Retinal pigment epithelial cell (primary cell): ENCODE measurements at regions not wholly inside any gene's neighbourhood (a gene's known extent, or its start where the extent isn't known, plus 50 kb on each side); places are given as distances from the start of the nearest gene placed in this dataset.

Source experiments
- DNase-seq: peaks from one replicate; pipeline ENCODE4 v3.0.0-alpha.2; 2010; ENCODE audit warnings: low read depth
- H3K4me3 ChIP-seq: 2 replicates; pipeline ENCODE4 v1.5.1; 2011; ENCODE audit warnings: mild to moderate bottlenecking, low read length, control low read depth, moderate library complexity
- TF ChIP-seq, protein P1 (sequence below): conservative IDR thresholded peaks from 2 replicates; pipeline ENCODE4 v1.5.1; 2011; ENCODE audit warnings: low read depth, low read length, control low read depth, inconsistent platforms

DNA sequence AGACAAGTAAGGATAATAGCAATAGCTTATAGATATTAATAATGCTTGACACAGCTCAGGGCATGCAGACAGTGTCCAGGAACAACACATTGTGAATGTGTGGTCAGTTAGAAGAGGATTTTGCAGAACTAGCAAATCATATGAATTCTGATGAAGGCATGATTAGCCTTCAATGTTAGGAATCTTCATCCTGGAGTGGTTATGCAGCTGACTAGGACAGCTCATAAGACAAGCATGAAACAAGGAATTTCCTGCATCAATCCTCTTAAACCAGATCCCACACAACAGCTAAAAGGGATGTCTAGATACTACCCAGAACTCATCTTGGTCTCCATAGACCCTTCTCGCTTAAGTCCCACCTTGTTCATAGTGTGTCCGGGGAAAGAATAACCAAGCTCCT, 499.0 kb upstream of the ATP11B start:
- H3K4me3 ChIP-seq = no peak overlapping the region
- DNase-seq = peak; percentile 42
- TF ChIP-seq, protein P1, sequence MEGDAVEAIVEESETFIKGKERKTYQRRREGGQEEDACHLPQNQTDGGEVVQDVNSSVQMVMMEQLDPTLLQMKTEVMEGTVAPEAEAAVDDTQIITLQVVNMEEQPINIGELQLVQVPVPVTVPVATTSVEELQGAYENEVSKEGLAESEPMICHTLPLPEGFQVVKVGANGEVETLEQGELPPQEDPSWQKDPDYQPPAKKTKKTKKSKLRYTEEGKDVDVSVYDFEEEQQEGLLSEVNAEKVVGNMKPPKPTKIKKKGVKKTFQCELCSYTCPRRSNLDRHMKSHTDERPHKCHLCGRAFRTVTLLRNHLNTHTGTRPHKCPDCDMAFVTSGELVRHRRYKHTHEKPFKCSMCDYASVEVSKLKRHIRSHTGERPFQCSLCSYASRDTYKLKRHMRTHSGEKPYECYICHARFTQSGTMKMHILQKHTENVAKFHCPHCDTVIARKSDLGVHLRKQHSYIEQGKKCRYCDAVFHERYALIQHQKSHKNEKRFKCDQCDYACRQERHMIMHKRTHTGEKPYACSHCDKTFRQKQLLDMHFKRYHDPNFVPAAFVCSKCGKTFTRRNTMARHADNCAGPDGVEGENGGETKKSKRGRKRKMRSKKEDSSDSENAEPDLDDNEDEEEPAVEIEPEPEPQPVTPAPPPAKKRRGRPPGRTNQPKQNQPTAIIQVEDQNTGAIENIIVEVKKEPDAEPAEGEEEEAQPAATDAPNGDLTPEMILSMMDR = no peak

DNA sequence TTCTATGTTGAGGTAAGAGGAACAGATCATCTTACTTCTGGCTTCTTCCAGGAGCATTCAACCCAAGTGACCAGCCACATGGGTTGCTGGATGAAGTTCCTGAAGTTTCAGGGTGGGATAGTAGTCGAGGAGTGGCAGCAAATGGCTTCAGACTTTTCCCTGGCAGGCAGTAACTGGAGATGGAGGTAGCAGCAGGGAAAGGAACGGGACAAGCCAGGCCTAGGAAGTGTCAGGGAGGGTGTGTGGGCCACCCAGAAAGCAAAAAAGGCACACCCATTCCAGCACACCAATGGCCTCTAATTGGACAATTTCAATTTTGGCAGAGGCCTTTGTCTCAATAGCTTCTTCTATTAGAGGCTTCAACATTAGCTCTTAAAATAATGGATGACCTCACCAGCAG, 498.6 kb upstream of the ATP11B start:
- TF ChIP-seq, protein P1 = no peak
- no peak for DNase-seq
- no peak overlapping the region for H3K4me3 ChIP-seq

DNA sequence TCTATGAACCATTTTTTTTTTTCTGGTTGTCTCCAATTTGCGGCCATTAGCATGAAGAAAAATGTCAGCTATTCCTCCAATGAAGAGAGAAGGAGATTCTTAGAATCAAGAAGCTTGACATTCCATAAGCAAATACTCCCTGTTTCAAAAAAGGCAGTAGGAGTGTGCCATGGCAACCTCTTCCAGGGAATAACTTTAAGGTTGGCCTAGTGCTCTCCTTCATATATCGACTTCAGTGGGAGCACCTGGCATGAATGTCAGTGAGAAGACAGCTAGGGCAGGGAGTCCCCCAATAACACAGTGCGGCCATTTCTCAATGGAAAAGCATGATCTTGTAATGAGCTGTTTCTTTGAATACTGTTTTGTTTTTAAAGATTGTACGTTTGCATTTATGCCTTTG, 493.0 kb upstream of the ATP11B start:
- H3K4me3 ChIP-seq = no peak overlapping the region
- DNase-seq = no peak
- TF ChIP-seq, protein P1 = no peak

DNA sequence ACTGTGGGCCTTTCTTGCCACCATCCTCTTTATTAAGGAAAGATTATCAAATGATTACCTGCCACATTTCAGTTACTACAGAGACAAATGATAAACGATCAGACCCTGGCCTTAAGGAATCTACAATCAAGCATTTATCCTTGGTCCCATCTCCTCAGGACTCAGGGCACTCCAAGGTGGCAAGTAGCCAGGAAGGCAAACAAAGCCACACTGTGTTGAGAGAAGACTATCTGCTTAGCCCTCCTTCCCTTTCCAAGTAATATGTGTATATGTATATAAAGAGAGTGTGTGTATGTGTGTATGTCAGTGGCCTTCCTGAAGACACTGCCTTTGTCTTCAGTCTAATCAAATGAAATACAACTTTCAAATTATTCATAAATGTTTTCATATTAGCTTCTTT, 490.1 kb upstream of the ATP11B start:
- no peak for DNase-seq
- no peak overlapping the region for H3K4me3 ChIP-seq
- TF ChIP-seq, protein P1 = no peak

DNA sequence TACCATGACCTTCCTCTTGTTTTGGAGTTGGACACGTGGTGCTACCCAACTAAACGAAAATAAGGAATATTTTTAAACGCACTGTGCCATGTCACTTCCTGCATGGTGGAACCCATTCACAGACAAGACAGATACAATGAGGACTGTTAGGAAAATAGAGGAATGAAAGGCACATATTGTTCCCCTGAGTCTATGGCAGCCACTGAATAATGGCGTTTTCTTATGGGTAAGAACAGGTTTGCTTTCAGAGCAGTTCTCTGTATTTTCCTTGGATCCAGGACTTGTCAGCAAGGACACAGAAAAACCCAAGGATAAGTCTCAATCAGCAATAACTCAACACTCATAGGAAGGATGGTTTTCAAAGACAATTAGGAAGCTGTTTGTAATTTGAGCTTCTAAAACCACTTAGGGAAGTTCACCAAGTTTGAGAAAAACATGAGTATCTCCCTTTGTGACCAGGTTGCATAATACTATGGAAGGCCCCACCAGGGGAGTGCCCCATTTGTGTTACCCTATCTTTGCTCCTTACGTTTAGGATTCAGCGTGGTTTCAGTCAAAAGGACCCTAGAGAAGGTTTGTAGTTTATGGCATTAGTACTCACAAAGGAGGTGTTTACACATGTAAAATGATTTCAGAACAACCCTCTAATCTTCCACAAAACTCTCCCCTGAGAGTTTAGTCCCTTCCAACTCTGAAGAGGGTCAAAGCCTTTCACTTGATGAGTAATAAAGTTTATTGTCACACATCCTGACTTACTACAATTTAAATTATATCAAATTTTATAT, 487.2 kb upstream of the ATP11B start:
- no peak overlapping the region for H3K4me3 ChIP-seq
- DNase-seq = no peak
- TF ChIP-seq, protein P1 = no peak

DNA sequence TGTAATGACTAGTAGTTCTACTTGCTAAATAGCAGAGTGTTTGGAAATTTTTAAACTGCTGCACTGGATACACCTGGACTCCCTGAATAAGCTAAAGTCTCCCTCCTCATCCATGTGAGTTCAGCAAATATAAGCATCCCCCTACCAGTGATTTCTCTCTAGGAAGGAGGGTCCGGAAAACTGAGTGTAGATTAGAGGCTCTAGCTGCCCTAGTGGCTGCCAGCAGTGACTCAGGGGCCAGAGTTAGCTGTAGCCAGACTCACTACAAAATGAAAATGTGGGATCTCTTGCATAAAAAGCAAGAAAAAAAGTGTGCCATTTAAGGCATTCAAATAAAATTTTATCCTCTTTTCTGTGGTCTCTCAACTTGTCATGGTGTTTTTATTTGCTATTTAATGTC, 485.0 kb upstream of the ATP11B start:
- H3K4me3 ChIP-seq = no peak overlapping the region
- DNase-seq = no peak
- TF ChIP-seq, protein P1 = no peak

DNA sequence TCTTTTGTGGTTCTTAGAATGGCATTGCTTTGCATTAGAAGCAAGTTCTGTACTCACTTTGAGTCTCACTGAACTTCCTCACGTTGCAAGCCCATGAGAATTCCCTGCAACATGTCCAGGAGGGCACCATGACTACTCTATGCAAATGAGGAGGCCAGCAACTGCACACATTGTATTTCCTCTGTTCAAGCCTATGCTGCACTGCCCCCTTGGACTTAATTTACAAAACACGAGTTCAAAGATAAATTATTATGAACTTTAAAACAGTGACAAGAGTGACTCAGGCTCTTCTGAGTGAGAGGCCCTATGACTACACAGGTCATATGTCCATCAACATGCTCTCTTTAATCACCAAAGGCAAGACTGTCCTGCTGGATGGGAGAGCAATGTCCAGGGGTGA, 484.2 kb upstream of the ATP11B start:
- TF ChIP-seq, protein P1 = no peak
- no peak overlapping the region for H3K4me3 ChIP-seq
- DNase-seq = no peak
